Activated naive CD8-positive, alpha-beta T cell treated with anti-CD3 and anti-CD28 coated beads, Interleukin-2, amount 50 U/mL, for 24 hours (primary cell): ENCODE measurements at regions not wholly inside any gene's neighbourhood (a gene's known extent, or its start where the extent isn't known, plus 50 kb on each side); places are given as distances from the start of the nearest gene placed in this dataset.

Experiments used
- ATAC-seq: fragments of 150-1000 bp; cut with Tn5 transposase; one replicate; pipeline ENCODE4 v1.10.0; 2021
- DNase-seq: peaks from one replicate; pipeline ENCODE4 v3.0.0; 2021
- H3K27ac Mint-ChIP-seq: one replicate; pipeline ENCODE4 v1.8.0; 2021; ENCODE audit warnings: mild to moderate bottlenecking, mixed read lengths
- H3K27me3 Mint-ChIP-seq: one replicate; pipeline ENCODE4 v1.8.0; 2021; ENCODE audit warnings: mixed read lengths
- H3K36me3 Mint-ChIP-seq: one replicate; pipeline ENCODE4 v1.8.0; 2021; ENCODE audit warnings: low read depth, mixed read lengths
- H3K4me1 Mint-ChIP-seq: one replicate; pipeline ENCODE4 v1.8.0; 2021; ENCODE audit warnings: mixed read lengths
- H3K4me3 Mint-ChIP-seq: one replicate; pipeline ENCODE4 v1.8.0; 2021; ENCODE audit warnings: mild to moderate bottlenecking, moderate library complexity, mixed read lengths
- H3K9me3 Mint-ChIP-seq: one replicate; pipeline ENCODE4 v1.8.0; 2021; ENCODE audit warnings: mixed read lengths

DNA sequence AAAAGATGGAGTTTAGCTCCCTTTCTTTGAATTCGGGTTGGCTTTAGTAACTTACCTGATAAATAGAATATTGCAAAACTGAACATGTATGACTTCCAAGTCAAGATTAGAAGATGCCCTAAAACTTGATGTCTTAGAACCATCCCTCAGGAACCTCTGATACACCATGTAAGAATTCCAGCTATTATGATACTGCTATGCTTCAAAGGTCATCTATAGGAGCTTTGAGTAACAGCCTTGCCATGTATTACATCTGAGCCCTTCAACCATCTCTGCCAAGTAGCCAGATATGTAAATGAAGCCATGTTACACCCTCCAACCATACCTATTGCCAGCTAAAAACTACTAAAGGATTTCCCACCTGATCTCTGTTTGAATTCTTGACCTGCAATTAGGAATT, 854.2 kb downstream of the SI start:
- Mint-ChIP-seq H3K4me1 (no peaks in the 10 kb centered on the region), H3K4me3 (no peak overlapping the region)

GRCh38 chr3:164222197-164222596, 856.1 kb downstream of the SI start:
- H3K4me1 Mint-ChIP-seq: no peaks in the 10 kb centered on the region
- peaks cover 29% of the 10 kb centered on the region for H3K9me3 Mint-ChIP-seq
- ATAC-seq: no peak

More for the DNA sequence above, 854.2 kb downstream of the SI start:
- H3K9me3 Mint-ChIP-seq: peaks cover 24% of the 10 kb centered on the region
- H3K36me3 Mint-ChIP-seq: no peaks in the 10 kb centered on the region
- DNase-seq (no peak), ATAC-seq (no peak)
- no peak overlapping the region for H3K27ac Mint-ChIP-seq
- no peaks in the 10 kb centered on the region for H3K27me3 Mint-ChIP-seq

DNA sequence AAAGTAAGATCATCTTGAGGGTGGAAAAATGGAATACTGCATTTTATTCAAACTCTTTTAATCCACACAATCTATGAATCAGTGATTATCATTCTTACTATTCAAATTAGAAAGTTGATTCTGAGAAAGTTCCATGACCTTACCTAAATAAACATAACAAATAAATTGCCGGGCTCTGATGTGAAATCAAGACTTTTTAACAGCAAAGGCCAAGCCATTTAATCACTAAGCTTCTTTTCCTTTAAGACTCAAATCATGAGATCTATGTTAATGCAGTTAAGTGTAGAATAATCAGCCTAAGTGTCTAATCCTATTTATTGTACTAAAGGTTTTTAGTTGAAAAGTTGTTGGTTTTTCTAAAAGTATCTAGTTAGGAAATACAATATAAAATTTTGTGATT, 857.0 kb downstream of the SI start:
- H3K4me1 Mint-ChIP-seq: no peaks in the 10 kb centered on the region
- no peak overlapping the region for H3K4me3 Mint-ChIP-seq
- no peaks in the 10 kb centered on the region for H3K36me3 Mint-ChIP-seq
- H3K9me3 Mint-ChIP-seq: peaks cover 30% of the 10 kb centered on the region
- no peak overlapping the region for H3K27ac Mint-ChIP-seq
- DNase-seq (no peak), ATAC-seq (no peak)
- H3K27me3 Mint-ChIP-seq: no peaks in the 10 kb centered on the region

More at GRCh38 chr3:164222197-164222596, 856.1 kb downstream of the SI start:
- H3K27ac Mint-ChIP-seq: no peak overlapping the region
- DNase-seq: no peak
- no peaks in the 10 kb centered on the region for H3K27me3 Mint-ChIP-seq
- no peak overlapping the region for H3K4me3 Mint-ChIP-seq
- H3K36me3 Mint-ChIP-seq: no peaks in the 10 kb centered on the region

- Mint-ChIP-seq H3K9me3 (peaks cover 4% of the 10 kb centered on the region), H3K27me3 (no peaks in the 10 kb centered on the region), H3K36me3 (no peaks in the 10 kb centered on the region)
Observed at GRCh38 chr3:164209363-164209762, 868.9 kb downstream of the SI start.

DNA sequence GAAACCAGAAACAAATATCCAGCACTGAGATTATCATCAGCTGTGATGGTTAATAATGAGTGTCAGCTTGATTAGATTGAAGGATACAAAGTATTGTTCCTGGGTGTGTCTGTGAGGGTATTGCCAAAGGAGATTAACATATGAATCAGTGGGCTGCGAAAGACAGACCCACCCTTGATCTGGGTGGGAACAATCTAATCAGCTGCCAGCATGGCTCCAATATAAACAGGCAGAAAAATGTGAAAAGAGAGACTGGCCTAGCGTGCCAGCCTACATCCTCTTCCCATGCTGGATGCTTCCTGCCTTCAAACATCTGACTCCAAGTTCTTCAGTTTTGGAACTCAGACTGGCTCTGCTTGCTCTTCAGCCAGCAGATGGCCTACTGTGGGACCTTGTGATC, 869.5 kb downstream of the SI start:
- Mint-ChIP-seq H3K27me3 (no peaks in the 10 kb centered on the region), H3K4me1 (no peaks in the 10 kb centered on the region), H3K9me3 (peaks cover 4% of the 10 kb centered on the region), H3K4me3 (no peak overlapping the region), H3K36me3 (no peaks in the 10 kb centered on the region), H3K27ac (no peak overlapping the region)
- no peak for DNase-seq
- ATAC-seq: no peak

More at GRCh38 chr3:164209363-164209762, 868.9 kb downstream of the SI start:
- ATAC-seq: no peak
- H3K4me1 Mint-ChIP-seq: no peaks in the 10 kb centered on the region
- no peak overlapping the region for H3K4me3 Mint-ChIP-seq
- no peak for DNase-seq
- no peak overlapping the region for H3K27ac Mint-ChIP-seq

GRCh38 chr3:164208048-164208447, 870.2 kb downstream of the SI start:
- Mint-ChIP-seq H3K27ac (no peak overlapping the region), H3K4me1 (no peaks in the 10 kb centered on the region), H3K9me3 (peaks cover 4% of the 10 kb centered on the region), H3K4me3 (no peak overlapping the region), H3K36me3 (no peaks in the 10 kb centered on the region), H3K27me3 (no peaks in the 10 kb centered on the region)
- ATAC-seq: no peak
- no peak for DNase-seq

- Mint-ChIP-seq H3K4me1 (no peaks in the 10 kb centered on the region), H3K27me3 (no peaks in the 10 kb centered on the region), H3K36me3 (no peaks in the 10 kb centered on the region), H3K27ac (no peak overlapping the region), H3K4me3 (no peak overlapping the region), H3K9me3 (peaks cover 17% of the 10 kb centered on the region)
- no peak for ATAC-seq
- no peak for DNase-seq
Observed at GRCh38 chr3:164200053-164200823, 878.1 kb downstream of the SI start.

DNA sequence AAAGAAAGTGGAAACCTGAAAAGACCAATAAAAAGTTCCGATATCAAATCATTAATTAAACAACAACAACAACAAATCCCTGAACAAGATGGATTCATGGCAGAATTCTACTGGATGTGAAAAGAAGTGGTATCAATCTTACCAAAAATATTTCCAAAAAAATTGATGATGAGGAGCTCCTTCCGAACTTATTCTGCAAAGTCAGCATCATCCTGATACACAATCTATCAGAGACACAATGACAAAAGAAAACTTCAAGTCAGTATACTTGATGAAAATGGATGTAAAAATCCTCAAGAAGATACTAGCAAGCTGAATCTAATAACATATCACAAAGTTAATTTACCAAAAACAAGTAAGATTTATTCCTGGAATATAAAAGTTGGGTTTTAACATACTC, 881.8 kb downstream of the SI start:
- no peaks in the 10 kb centered on the region for H3K27me3 Mint-ChIP-seq
- H3K9me3 Mint-ChIP-seq: peaks cover 14% of the 10 kb centered on the region
- H3K4me1 Mint-ChIP-seq: no peaks in the 10 kb centered on the region
- H3K27ac Mint-ChIP-seq: no peak overlapping the region
- H3K4me3 Mint-ChIP-seq: no peak overlapping the region
- DNase-seq: no peak
- no peaks in the 10 kb centered on the region for H3K36me3 Mint-ChIP-seq
- no peak for ATAC-seq

DNA sequence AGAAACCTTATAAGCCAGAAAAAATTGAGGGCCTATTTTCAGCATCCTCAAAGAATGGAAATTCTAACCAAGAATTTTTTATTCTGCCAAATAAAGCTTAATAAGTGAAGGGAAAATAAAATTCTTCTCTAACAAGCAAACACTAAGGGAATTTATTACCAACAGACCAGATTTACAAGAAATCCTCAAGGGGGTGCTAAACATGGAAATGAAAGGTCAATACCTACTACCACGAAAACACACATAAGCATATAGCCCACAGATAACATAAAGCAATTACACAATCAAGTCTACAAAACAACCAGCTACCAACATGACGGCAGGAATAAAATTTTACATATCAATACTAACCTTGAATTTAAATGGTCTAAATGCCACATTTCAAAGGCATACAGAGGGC, 883.5 kb downstream of the SI start:
- ATAC-seq: no peak
- H3K36me3 Mint-ChIP-seq: no peaks in the 10 kb centered on the region
- H3K4me3 Mint-ChIP-seq: no peak overlapping the region
- no peaks in the 10 kb centered on the region for H3K27me3 Mint-ChIP-seq
- H3K4me1 Mint-ChIP-seq: no peaks in the 10 kb centered on the region
- no peak overlapping the region for H3K27ac Mint-ChIP-seq
- DNase-seq: no peak
- peaks cover 14% of the 10 kb centered on the region for H3K9me3 Mint-ChIP-seq

GRCh38 chr3:164192974-164193373, 885.3 kb downstream of the SI start:
- Mint-ChIP-seq H3K9me3 (peaks cover 14% of the 10 kb centered on the region), H3K4me3 (no peak overlapping the region), H3K4me1 (no peaks in the 10 kb centered on the region), H3K27ac (no peak overlapping the region), H3K27me3 (no peaks in the 10 kb centered on the region), H3K36me3 (no peaks in the 10 kb centered on the region)
- no peak for ATAC-seq
- DNase-seq: no peak

DNA sequence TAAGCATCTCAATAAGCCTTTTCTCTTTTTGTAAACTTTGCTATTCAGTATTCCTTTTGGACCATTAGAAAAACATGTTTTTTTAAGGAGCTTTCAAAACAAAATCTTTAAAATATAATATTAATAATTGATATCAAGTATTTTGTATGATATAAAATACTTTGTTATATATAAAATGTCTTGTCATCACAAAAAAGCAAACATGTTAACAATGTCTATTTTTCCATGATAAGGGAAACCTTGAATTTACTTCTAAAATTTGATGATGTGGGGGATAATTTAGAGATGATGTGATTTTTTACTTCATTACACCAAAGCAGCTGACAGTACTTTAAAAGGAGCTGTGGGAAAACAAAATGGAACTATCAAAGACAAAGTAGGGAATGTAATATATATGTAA, 887.7 kb downstream of the SI start:
- H3K36me3 Mint-ChIP-seq: no peaks in the 10 kb centered on the region
- no peak overlapping the region for H3K4me3 Mint-ChIP-seq
- H3K27ac Mint-ChIP-seq: no peak overlapping the region
- H3K4me1 Mint-ChIP-seq: no peaks in the 10 kb centered on the region
- no peaks in the 10 kb centered on the region for H3K27me3 Mint-ChIP-seq
- peaks cover 4% of the 10 kb centered on the region for H3K9me3 Mint-ChIP-seq
- DNase-seq (no peak), ATAC-seq (no peak)

DNA sequence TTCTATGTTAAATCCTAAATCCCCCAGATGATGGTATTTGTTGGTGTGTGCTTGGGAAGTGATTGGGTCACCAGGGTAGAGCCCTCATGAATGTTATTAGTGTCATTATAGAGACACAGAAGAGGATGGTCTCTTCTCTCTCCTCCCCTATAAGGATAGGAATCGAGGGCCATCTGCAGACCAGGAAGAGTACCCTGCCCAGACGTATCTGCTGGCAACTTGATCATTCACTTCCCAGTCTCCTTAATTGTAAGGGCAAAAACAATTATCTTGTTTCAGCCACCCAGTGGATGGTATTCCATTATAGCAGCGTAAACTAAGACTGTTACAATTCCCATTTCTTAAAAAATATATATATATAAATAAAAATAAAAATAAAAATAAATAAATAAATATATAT, 892.2 kb downstream of the SI start:
- no peak overlapping the region for H3K27ac Mint-ChIP-seq
- no peaks in the 10 kb centered on the region for H3K4me1 Mint-ChIP-seq
- H3K4me3 Mint-ChIP-seq: no peak overlapping the region
- ATAC-seq (no peak), DNase-seq (no peak)
- H3K27me3 Mint-ChIP-seq: no peaks in the 10 kb centered on the region
- peaks cover 19% of the 10 kb centered on the region for H3K9me3 Mint-ChIP-seq
- H3K36me3 Mint-ChIP-seq: no peaks in the 10 kb centered on the region

DNA sequence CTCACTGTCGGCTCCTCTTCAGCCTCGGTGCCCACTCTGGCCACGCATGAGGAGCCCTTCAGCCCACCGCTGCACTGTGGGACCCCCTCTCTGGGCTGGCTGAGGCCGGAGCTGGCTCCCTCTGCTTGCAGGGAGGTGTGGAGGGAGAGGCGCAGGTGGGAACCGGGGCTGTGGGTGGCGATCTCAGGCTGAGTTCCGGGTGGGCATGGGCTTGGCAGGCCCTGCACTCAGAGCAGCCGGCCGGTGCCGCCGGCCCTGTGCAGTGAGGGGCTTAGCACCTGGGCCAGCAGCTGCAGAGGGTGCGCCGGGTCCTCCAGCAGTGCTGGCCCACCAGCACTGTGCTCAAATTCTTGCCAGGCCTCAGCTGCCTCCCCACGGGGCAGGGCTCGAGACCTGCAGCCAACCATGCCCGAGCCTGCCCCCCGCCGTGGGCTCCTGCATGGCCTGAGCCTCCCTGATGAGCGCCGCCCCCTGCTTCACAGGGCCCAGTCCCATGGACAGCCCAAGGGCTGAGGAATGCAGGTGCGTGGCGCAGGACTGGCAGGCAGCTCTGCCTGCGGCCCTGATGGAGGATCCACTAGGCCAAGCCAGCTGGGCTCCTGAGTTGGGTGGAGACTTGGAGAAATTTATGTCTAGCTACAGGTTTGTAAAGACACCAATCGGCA, 899.1 kb downstream of the SI start:
- Mint-ChIP-seq H3K9me3 (peaks cover 22% of the 10 kb centered on the region), H3K27me3 (no peaks in the 10 kb centered on the region), H3K4me3 (no peak overlapping the region), H3K4me1 (no peaks in the 10 kb centered on the region), H3K27ac (no peak overlapping the region), H3K36me3 (no peaks in the 10 kb centered on the region)
- no peak for DNase-seq
- no peak for ATAC-seq

- DNase-seq (no peak), ATAC-seq (no peak)
- no peaks in the 10 kb centered on the region for H3K4me1 Mint-ChIP-seq
- H3K27me3 Mint-ChIP-seq: no peaks in the 10 kb centered on the region
- peaks cover 11% of the 10 kb centered on the region for H3K9me3 Mint-ChIP-seq
- no peak overlapping the region for H3K4me3 Mint-ChIP-seq
- no peak overlapping the region for H3K27ac Mint-ChIP-seq
- no peaks in the 10 kb centered on the region for H3K36me3 Mint-ChIP-seq
Observed at GRCh38 chr3:164174059-164174458, 904.2 kb downstream of the SI start.

- Mint-ChIP-seq H3K4me3 (no peak overlapping the region), H3K4me1 (no peaks in the 10 kb centered on the region), H3K27me3 (no peaks in the 10 kb centered on the region), H3K36me3 (no peaks in the 10 kb centered on the region), H3K27ac (no peak overlapping the region), H3K9me3 (peaks cover 19% of the 10 kb centered on the region)
- no peak for ATAC-seq
- no peak for DNase-seq
Observed at GRCh38 chr3:164155400-164155799, 922.9 kb downstream of the SI start.
